ENCODE measurements at regions not wholly inside any gene's neighbourhood (a gene's known extent, or its start where the extent isn't known, plus 50 kb on each side); places are given as distances from the start of the nearest gene placed in this dataset.

- no peak for DNase-seq (ENCODE audit: low read depth, low spot score)
- TF ChIP-seq CTCF (IDR thresholded peaks at IDR 0.05; ENCODE audit: low read depth, low read length) = no peak
- no peak overlapping the region for H3K4me3 ChIP-seq (ENCODE audit: low read depth, low read length)
- in situ Hi-C loops (cut with HindIII; ENCODE audit: low sequenced_read_pairs) = no loop called here
Observed at GRCh38 chr17:68749349-68750207, 148.4 kb upstream of the FAM20A start.

- DNase-seq (ENCODE audit: low read depth, low spot score) = no peak
- in situ Hi-C loops (cut with HindIII; ENCODE audit: low sequenced_read_pairs) = no loop called here
- TF ChIP-seq CTCF (IDR thresholded peaks at IDR 0.05; ENCODE audit: low read depth, low read length) = no peak
- no peak overlapping the region for H3K4me3 ChIP-seq (ENCODE audit: low read depth, low read length)
Observed at GRCh38 chr17:68748381-68748780, 147.2 kb upstream of the FAM20A start.

GRCh38 chr17:68740555-68741447 lies 139.6 kb upstream of the FAM20A start:
- peak; percentile 6 for TF ChIP-seq CTCF (IDR thresholded peaks at IDR 0.05; ENCODE audit: low read depth, low read length)
- no peak for DNase-seq (ENCODE audit: low read depth, low spot score)
- H3K4me3 ChIP-seq (ENCODE audit: low read depth, low read length) = no peak overlapping the region
- in situ Hi-C loops (cut with HindIII; ENCODE audit: low sequenced_read_pairs) = no loop called here

GRCh38 chr17:68737761-68738443 lies 136.7 kb upstream of the FAM20A start:
- no peak for TF ChIP-seq CTCF (IDR thresholded peaks at IDR 0.05; ENCODE audit: low read depth, low read length)
- no peak for DNase-seq (ENCODE audit: low read depth, low spot score)
- in situ Hi-C loops (cut with HindIII; ENCODE audit: low sequenced_read_pairs) = no loop called here
- no peak overlapping the region for H3K4me3 ChIP-seq (ENCODE audit: low read depth, low read length)

- no peak for TF ChIP-seq CTCF (IDR thresholded peaks at IDR 0.05; ENCODE audit: low read depth, low read length)
- in situ Hi-C loops (cut with HindIII; ENCODE audit: low sequenced_read_pairs) = no loop called here
- H3K4me3 ChIP-seq (ENCODE audit: low read depth, low read length) = no peak overlapping the region
- no peak for DNase-seq (ENCODE audit: low read depth, low spot score)
Observed at GRCh38 chr17:68734931-68735330, 133.8 kb upstream of the FAM20A start.

GRCh38 chr17:68734187-68734900 lies 133.2 kb upstream of the FAM20A start:
- in situ Hi-C loops (cut with HindIII; ENCODE audit: low sequenced_read_pairs) = no loop called here
- no peak overlapping the region for H3K4me3 ChIP-seq (ENCODE audit: low read depth, low read length)
- no peak for TF ChIP-seq CTCF (IDR thresholded peaks at IDR 0.05; ENCODE audit: low read depth, low read length)
- DNase-seq (ENCODE audit: low read depth, low spot score) = no peak
